Astrocyte (in vitro differentiated cells and primary cell): ENCODE measurements at regions not wholly inside any gene's neighbourhood (a gene's known extent, or its start where the extent isn't known, plus 50 kb on each side); places are given as distances from the start of the nearest gene placed in this dataset.

Source experiments
- DNase-seq: peaks from one replicate; pipeline ENCODE4 v3.0.0-alpha.2; 2010; ENCODE audit warnings: low read depth
- FAIRE-seq: peaks from 2 replicates; lab custom pipeline; 2011; peaks lifted over from hg19 to GRCh38; lab: Jason Lieb, UNC
- H2AFZ ChIP-seq: 2 replicates; pipeline ENCODE4 v1.6.0; 2012; ENCODE audit warnings: low read depth, low read length, inconsistent platforms
- H3K27ac ChIP-seq: 2 replicates; pipeline ENCODE4 v1.5.1; 2011; ENCODE audit warnings: low read depth, low read length, inconsistent platforms
- H3K27me3 ChIP-seq: 2 replicates; pipeline ENCODE4 v1.6.0; 2011; ENCODE audit warnings: low read length, inconsistent platforms; ENCODE audit not compliant: insufficient read depth
- H3K36me3 ChIP-seq: 2 replicates; pipeline ENCODE4 v1.5.1; 2011; ENCODE audit warnings: low read length, inconsistent platforms; ENCODE audit not compliant: insufficient read depth
- H3K4me1 ChIP-seq: 2 replicates; pipeline ENCODE4 v1.5.1; 2011; ENCODE audit warnings: low read length, inconsistent platforms; ENCODE audit not compliant: insufficient read depth
- H3K4me2 ChIP-seq: 2 replicates; pipeline ENCODE4 v1.6.0; 2012; ENCODE audit warnings: low read length, inconsistent platforms
- H3K4me3 ChIP-seq: 2 replicates; pipeline ENCODE4 v1.5.1; 2011; ENCODE audit warnings: low read depth, mild to moderate bottlenecking, low read length, inconsistent platforms; ENCODE audit not compliant: insufficient read depth
- H3K79me2 ChIP-seq: 2 replicates; pipeline ENCODE4 v1.6.0; 2012; ENCODE audit warnings: mild to moderate bottlenecking, low read length, inconsistent platforms; ENCODE audit not compliant: insufficient read depth
- H3K9ac ChIP-seq: 2 replicates; pipeline ENCODE4 v1.6.0; 2012; ENCODE audit warnings: mild to moderate bottlenecking, low read length, inconsistent platforms
- H3K9me3 ChIP-seq: 2 replicates; pipeline ENCODE4 v1.5.1; 2012; ENCODE audit warnings: low read depth, mild to moderate bottlenecking, low read length, inconsistent platforms; ENCODE audit not compliant: insufficient read depth
- H4K20me1 ChIP-seq: 2 replicates; pipeline ENCODE4 v1.6.0; 2012; ENCODE audit warnings: low read length, inconsistent platforms; ENCODE audit not compliant: insufficient read depth
- H3K27ac Mint-ChIP-seq: one replicate; pipeline ENCODE4 v1.8.0; 2021; ENCODE audit warnings: mild to moderate bottlenecking, mixed read lengths; ENCODE audit not compliant: unreplicated experiment
- H3K27me3 Mint-ChIP-seq: one replicate; pipeline ENCODE4 v1.8.0; 2021; ENCODE audit warnings: low read depth, mixed read lengths; ENCODE audit not compliant: unreplicated experiment
- H3K36me3 Mint-ChIP-seq: one replicate; pipeline ENCODE4 v1.8.0; 2021; ENCODE audit warnings: low read depth, mixed read lengths; ENCODE audit not compliant: unreplicated experiment
- H3K4me1 Mint-ChIP-seq: one replicate; pipeline ENCODE4 v1.8.0; 2021; ENCODE audit warnings: low read depth, mixed read lengths; ENCODE audit not compliant: unreplicated experiment
- H3K4me3 Mint-ChIP-seq: one replicate; pipeline ENCODE4 v1.8.0; 2021; ENCODE audit warnings: mild to moderate bottlenecking, moderate library complexity, mixed read lengths; ENCODE audit not compliant: unreplicated experiment
- H3K9me3 Mint-ChIP-seq: one replicate; pipeline ENCODE4 v1.8.0; 2021; ENCODE audit warnings: mild to moderate bottlenecking, mixed read lengths; ENCODE audit not compliant: unreplicated experiment
- CTCF ChIP-seq: IDR thresholded peaks from 2 replicates; pipeline ENCODE4 v1.5.1; 2011; ENCODE audit warnings: low read depth, mild to moderate bottlenecking, inconsistent platforms, low read length, moderate library complexity; ENCODE audit not compliant: insufficient read depth
- EZH2 ChIP-seq: IDR thresholded peaks from 2 replicates; pipeline ENCODE4 v1.6.1; 2012; ENCODE audit warnings: mild to moderate bottlenecking, low read length, inconsistent platforms; ENCODE audit not compliant: insufficient read depth

- no peaks in the 10 kb centered on the region for H3K9me3 Mint-ChIP-seq
- Histone ChIP-seq H3K4me3 (no peak overlapping the region), H3K4me1 (no peaks in the 10 kb centered on the region), H2AFZ (no peak overlapping the region), H3K36me3 (no peaks in the 10 kb centered on the region), H3K79me2 (no peaks in the 10 kb centered on the region), H3K9ac (no peak overlapping the region), H3K4me2 (no peak overlapping the region), H4K20me1 (no peaks in the 10 kb centered on the region), H3K27me3 (peaks cover 3% of the 10 kb centered on the region), H3K9me3 (no peaks in the 10 kb centered on the region), H3K27ac (no peak overlapping the region)
- no peak overlapping the region for H3K27ac Mint-ChIP-seq
- H3K4me3 Mint-ChIP-seq = no peak overlapping the region
- DNase-seq (no peak), FAIRE-seq (no peak)
- H3K36me3 Mint-ChIP-seq = no peaks in the 10 kb centered on the region
- H3K4me1 Mint-ChIP-seq = peaks cover 6% of the 10 kb centered on the region
- TF ChIP-seq CTCF (no peak), EZH2 (no peak)
- H3K27me3 Mint-ChIP-seq = no peaks in the 10 kb centered on the region
Observed at GRCh38 chr2:64196963-64197362, 52.7 kb upstream of the PELI1 start.

- Histone ChIP-seq H3K27ac (no peak overlapping the region), H3K36me3 (no peaks in the 10 kb centered on the region), H3K9me3 (no peaks in the 10 kb centered on the region), H2AFZ (no peak overlapping the region), H3K27me3 (peaks cover 3% of the 10 kb centered on the region), H3K4me1 (peaks cover 15% of the 10 kb centered on the region), H3K4me3 (no peak overlapping the region), H3K4me2 (no peak overlapping the region), H4K20me1 (no peaks in the 10 kb centered on the region), H3K79me2 (no peaks in the 10 kb centered on the region), H3K9ac (no peak overlapping the region)
- no peak for TF ChIP-seq CTCF
- TF ChIP-seq EZH2 = no peak
- Mint-ChIP-seq H3K4me3 (no peak overlapping the region), H3K27me3 (no peaks in the 10 kb centered on the region), H3K4me1 (peaks cover 32% of the 10 kb centered on the region), H3K9me3 (no peaks in the 10 kb centered on the region), H3K36me3 (no peaks in the 10 kb centered on the region), H3K27ac (no peak overlapping the region)
- DNase-seq (peak; percentile 20), FAIRE-seq (peak; percentile 39)
Observed at GRCh38 chr2:64201151-64201550, 56.9 kb upstream of the PELI1 start.

GRCh38 chr2:64202206-64202845, 58.1 kb upstream of the PELI1 start:
- Mint-ChIP-seq H3K4me1 (peaks cover 29% of the 10 kb centered on the region), H3K36me3 (no peaks in the 10 kb centered on the region), H3K4me3 (no peak overlapping the region), H3K9me3 (no peaks in the 10 kb centered on the region), H3K27me3 (no peaks in the 10 kb centered on the region), H3K27ac (peak overlapping the region; percentile 36)
- Histone ChIP-seq H2AFZ (no peak overlapping the region), H3K9me3 (no peaks in the 10 kb centered on the region), H3K27ac (no peak overlapping the region), H3K4me2 (no peak overlapping the region), H3K4me3 (no peak overlapping the region), H4K20me1 (no peaks in the 10 kb centered on the region), H3K9ac (no peak overlapping the region), H3K4me1 (peaks cover 15% of the 10 kb centered on the region), H3K79me2 (no peaks in the 10 kb centered on the region), H3K27me3 (no peaks in the 10 kb centered on the region), H3K36me3 (no peaks in the 10 kb centered on the region)
- FAIRE-seq (peak; percentile 17), DNase-seq (no peak)
- TF ChIP-seq EZH2 (no peak), CTCF (no peak)
